ENCODE measurements at regions not wholly inside any gene's neighbourhood (a gene's known extent, or its start where the extent isn't known, plus 50 kb on each side); places are given as distances from the start of the nearest gene placed in this dataset.
"Not testable (repeated sequence)": the region's sequence is repeated elsewhere in the genome, so short reads cannot be mapped to it uniquely, and the experiment has no call there.

GRCh38 chr10:30170814-30171213, 111.4 kb upstream of the JCAD start:
- DNase-seq (ENCODE audit: insufficient read length, low spot score) (no peak), FAIRE-seq (no peak)
- no peak for TF ChIP-seq POLR2A (IDR thresholded peaks at IDR 0.05; ENCODE audit: low read depth, low read length)

GRCh38 chr10:30170146-30170545, 110.8 kb upstream of the JCAD start:
- FAIRE-seq (no peak), DNase-seq (ENCODE audit: insufficient read length, low spot score) (no peak)
- no peak for TF ChIP-seq POLR2A (IDR thresholded peaks at IDR 0.05; ENCODE audit: low read depth, low read length)

DNA sequence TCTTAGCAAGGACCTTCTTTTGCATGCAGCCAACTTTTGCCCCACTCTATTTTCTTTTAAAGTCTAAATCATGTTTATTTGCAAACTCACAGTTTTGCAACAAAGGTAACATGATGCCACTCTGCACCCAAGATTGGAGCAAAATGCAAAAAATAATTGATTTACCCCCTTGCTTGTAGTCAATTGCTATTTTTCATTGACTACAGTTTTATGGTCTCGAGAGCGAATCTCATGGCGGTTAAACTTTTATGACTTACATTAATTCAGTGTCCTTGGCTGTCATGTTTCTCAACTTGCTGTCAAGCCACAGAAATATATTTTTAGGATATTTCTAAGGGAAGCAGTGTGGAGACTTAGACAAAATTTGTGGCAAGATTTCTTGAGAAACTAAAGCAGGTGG, 110.0 kb upstream of the JCAD start:
- no peak for DNase-seq (ENCODE audit: insufficient read length, low spot score)
- no peak for FAIRE-seq
- no peak for TF ChIP-seq POLR2A (IDR thresholded peaks at IDR 0.05; ENCODE audit: low read depth, low read length)

- DNase-seq (ENCODE audit: insufficient read length, low spot score) (no peak), FAIRE-seq (no peak)
Measured at GRCh38 chr10:30166929-30167328, 107.5 kb upstream of the JCAD start.

DNA sequence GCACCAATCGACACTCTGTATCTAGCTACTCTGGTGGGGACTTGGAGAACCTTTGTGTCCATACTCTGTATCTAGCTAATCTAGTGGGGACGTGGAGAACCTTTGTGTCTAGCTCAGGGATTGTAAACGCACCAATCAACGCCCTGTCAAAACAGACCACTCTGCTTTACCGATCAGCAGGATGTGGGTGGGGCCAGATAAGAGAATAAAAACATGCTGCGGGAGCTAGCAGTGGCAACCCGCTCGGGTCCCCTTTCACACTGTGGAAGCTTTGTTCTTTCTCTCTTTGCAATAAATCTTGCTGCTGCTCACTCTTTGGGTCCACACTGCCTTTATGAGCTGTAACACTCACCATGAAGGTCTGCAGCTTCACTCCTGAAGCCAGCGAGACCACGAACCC, 104.0 kb upstream of the JCAD start:
- not testable (repeated sequence) for FAIRE-seq; DNase-seq (ENCODE audit: insufficient read length, low spot score)

More at GRCh38 chr10:30166929-30167328, 107.5 kb upstream of the JCAD start:
- no peak for TF ChIP-seq POLR2A (IDR thresholded peaks at IDR 0.05; ENCODE audit: low read depth, low read length)

DNA sequence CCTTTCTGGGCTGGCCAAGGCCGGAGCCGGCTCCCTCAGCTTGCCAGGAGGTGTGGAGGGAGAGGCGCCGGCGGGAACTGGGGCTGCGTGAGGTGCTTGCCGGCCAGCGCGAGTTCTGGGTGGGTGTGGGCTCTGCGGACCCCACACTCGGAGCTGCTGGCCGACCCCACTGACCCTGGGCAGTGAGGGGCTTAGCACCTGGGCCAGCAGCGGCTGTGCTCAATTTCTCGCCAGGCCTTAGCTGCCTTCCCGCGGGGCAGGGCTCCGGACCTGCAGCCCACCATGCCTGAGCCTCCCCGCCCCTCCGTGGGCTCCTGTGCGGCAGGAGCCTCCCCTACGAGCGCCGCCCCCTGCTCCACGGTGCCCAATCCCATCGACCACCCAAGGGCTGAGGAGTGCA, 103.4 kb upstream of the JCAD start:
- not testable (repeated sequence) for FAIRE-seq; DNase-seq (ENCODE audit: insufficient read length, low spot score)

GRCh38 chr10:30160271-30160982, 101.0 kb upstream of the JCAD start:
- no peak for DNase-seq (ENCODE audit: insufficient read length, low spot score)
- no peak for FAIRE-seq
- no peak for TF ChIP-seq POLR2A (IDR thresholded peaks at IDR 0.05; ENCODE audit: low read depth, low read length)

- FAIRE-seq, result not testable (repeated sequence)
Measured at GRCh38 chr10:30159614-30160013, 100.2 kb upstream of the JCAD start.

DNA sequence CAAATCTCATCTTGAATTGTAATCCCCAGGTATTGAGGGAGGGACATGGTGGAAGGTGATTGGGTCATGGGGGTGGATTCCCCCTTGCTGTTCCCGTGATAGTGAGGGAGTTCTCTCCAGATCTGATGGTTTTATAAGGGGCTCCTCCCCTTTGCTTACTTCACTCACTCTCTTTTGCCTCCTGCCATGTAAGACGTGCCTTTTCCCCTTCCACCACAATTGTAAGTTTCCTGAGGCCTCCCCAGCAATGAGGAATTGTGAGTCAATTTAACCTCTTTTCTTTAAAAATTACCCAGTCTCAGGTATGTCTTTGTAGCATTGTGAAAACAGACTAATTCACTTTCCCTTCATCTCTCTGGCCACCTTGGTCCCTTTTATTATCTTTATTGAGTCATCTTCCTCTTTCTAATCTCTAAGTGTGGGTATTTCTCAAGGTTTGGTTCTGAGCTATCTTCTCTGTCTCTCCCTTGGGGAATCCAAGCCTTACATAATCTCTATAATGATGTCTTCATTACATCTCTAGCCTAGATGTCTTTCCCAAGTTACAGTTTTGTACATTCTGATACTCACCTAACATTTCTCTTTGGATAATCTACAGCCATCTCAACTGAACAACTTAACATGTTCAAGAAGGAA, 99.1 kb upstream of the JCAD start:
- no peak for TF ChIP-seq POLR2A (IDR thresholded peaks at IDR 0.05; ENCODE audit: low read depth, low read length)
- FAIRE-seq (no peak), DNase-seq (ENCODE audit: insufficient read length, low spot score) (no peak)

More at GRCh38 chr10:30159614-30160013, 100.2 kb upstream of the JCAD start:
- not testable (repeated sequence) for DNase-seq (ENCODE audit: insufficient read length, low spot score)

- TF ChIP-seq POLR2A (IDR thresholded peaks at IDR 0.05; ENCODE audit: low read depth, low read length), result no peak
- FAIRE-seq (no peak), DNase-seq (ENCODE audit: insufficient read length, low spot score) (no peak)
Measured at GRCh38 chr10:30155401-30155800, 96.0 kb upstream of the JCAD start.

GRCh38 chr10:30154561-30154960, 95.2 kb upstream of the JCAD start:
- no peak for TF ChIP-seq POLR2A (IDR thresholded peaks at IDR 0.05; ENCODE audit: low read depth, low read length)
- FAIRE-seq, result no peak
- no peak for DNase-seq (ENCODE audit: insufficient read length, low spot score)

DNA sequence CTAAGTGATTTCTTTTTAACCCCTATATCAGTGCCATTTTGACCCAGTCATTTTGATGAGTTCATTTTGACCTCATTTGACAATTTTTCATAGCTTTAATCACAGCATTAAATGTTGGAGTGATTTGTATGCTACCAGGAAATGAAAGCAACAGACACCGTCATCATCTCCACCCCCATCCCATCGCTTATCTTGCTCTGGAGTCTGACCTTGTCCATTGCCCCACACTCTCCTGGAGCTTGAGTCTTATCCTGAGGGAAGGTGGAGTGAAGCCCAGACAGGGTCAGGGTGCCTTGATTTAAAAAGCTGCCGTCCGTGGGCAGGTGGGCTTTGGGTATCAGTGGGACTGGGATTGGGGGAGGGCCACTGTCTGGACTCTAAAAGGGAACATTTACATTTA, 94.7 kb upstream of the JCAD start:
- FAIRE-seq, result no peak
- DNase-seq (ENCODE audit: insufficient read length, low spot score), result no peak
- TF ChIP-seq POLR2A (IDR thresholded peaks at IDR 0.05; ENCODE audit: low read depth, low read length), result no peak

- TF ChIP-seq POLR2A (IDR thresholded peaks at IDR 0.05; ENCODE audit: low read depth, low read length), result no peak
- FAIRE-seq (peak; percentile 88), DNase-seq (ENCODE audit: insufficient read length, low spot score) (peak; percentile 60)
Measured at GRCh38 chr10:30151581-30152389, 92.4 kb upstream of the JCAD start.

GRCh38 chr10:30141423-30141822, 82.0 kb upstream of the JCAD start:
- DNase-seq (ENCODE audit: insufficient read length, low spot score), result no peak
- FAIRE-seq, result no peak
- no peak for TF ChIP-seq POLR2A (IDR thresholded peaks at IDR 0.05; ENCODE audit: low read depth, low read length)

Data from H54 (cell line).